Neuronal stem cell (in vitro differentiated cells): ENCODE measurements at regions not wholly inside any gene's neighbourhood (a gene's known extent, or its start where the extent isn't known, plus 50 kb on each side); places are given as distances from the start of the nearest gene placed in this dataset.
"Not testable (repeated sequence)": the region's sequence is repeated elsewhere in the genome, so short reads cannot be mapped to it uniquely, and the experiment has no call there.

Experiments used
- DNase-seq: peaks from one replicate; pipeline ENCODE4 v3.0.0-alpha.2; 2013; ENCODE audit warnings: low spot score
- H2AFZ ChIP-seq: one replicate; pipeline ENCODE4 v1.6.1; 2013; ENCODE audit warnings: mild to moderate bottlenecking, low read length, inconsistent platforms
- H2AK5ac ChIP-seq: 2 replicates; pipeline ENCODE4 v1.6.1; 2013; ENCODE audit warnings: low read depth, mild to moderate bottlenecking, inconsistent platforms, low read length, moderate library complexity, mixed read lengths
- H2BK120ac ChIP-seq: 2 replicates; pipeline ENCODE4 v1.6.1; 2013; ENCODE audit warnings: low read depth, mild to moderate bottlenecking, inconsistent platforms, low read length, moderate library complexity, mixed read lengths
- H2BK12ac ChIP-seq: one replicate; pipeline ENCODE4 v1.6.1; 2013; ENCODE audit warnings: low read length, inconsistent platforms
- H2BK15ac ChIP-seq: 2 replicates; pipeline ENCODE4 v1.6.1; 2013; ENCODE audit warnings: mild to moderate bottlenecking, low read length, inconsistent platforms, mixed read lengths
- H2BK5ac ChIP-seq: one replicate; pipeline ENCODE4 v1.6.1; 2013; ENCODE audit warnings: inconsistent platforms, mild to moderate bottlenecking, low read length, moderate library complexity
- H3K14ac ChIP-seq: one replicate; pipeline ENCODE4 v1.6.1; 2013; ENCODE audit warnings: low read length, inconsistent platforms
- H3K18ac ChIP-seq: 2 replicates; pipeline ENCODE4 v1.6.1; 2013; ENCODE audit warnings: low read length, inconsistent platforms
- H3K23ac ChIP-seq: 2 replicates; pipeline ENCODE4 v1.6.1; 2013; ENCODE audit warnings: low read depth, mild to moderate bottlenecking, mixed read lengths, low read length, inconsistent platforms; ENCODE audit not compliant: poor library complexity
- H3K27ac ChIP-seq: replicated peaks from 3 replicates; pipeline ENCODE4 v1.5.1; 2013; ENCODE audit warnings: low read length, inconsistent platforms
- H3K27me3 ChIP-seq, 3 experiments: 2 replicates each; pipeline ENCODE4 v1.6.1; 2013; ENCODE audit warnings: low read length in 3 of 3, mild to moderate bottlenecking in 2 of 3, inconsistent platforms in 1 of 3, low read depth in 1 of 3, mixed read lengths in 1 of 3, moderate library complexity in 1 of 3; ENCODE audit not compliant: control insufficient read depth in 3 of 3, insufficient read depth in 3 of 3
- H3K36me3 ChIP-seq, 2 donors: replicated peaks in 1 of 2; 2 replicates each; pipeline ENCODE4 v1.6.1; 2013; ENCODE audit warnings: low read length in 2 of 2; ENCODE audit not compliant: control insufficient read depth in 2 of 2, insufficient read depth in 2 of 2
- H3K4ac ChIP-seq: 2 replicates; pipeline ENCODE4 v1.6.1; 2013; ENCODE audit warnings: inconsistent platforms, mild to moderate bottlenecking, low read length, moderate library complexity
- H3K4me1 ChIP-seq, 2 donors: 1 replicate in 1 of 2; 2 replicates in 1 of 2; pipeline ENCODE4 v1.6.1; 2013; ENCODE audit warnings: low read length in 2 of 2, low read depth in 1 of 2; ENCODE audit not compliant: control insufficient read depth in 2 of 2, insufficient read depth in 1 of 2
- H3K4me2 ChIP-seq: one replicate; pipeline ENCODE4 v1.6.1; 2013; ENCODE audit warnings: mild to moderate bottlenecking, low read length, inconsistent platforms; ENCODE audit not compliant: insufficient read depth, poor library complexity, severe bottlenecking
- H3K4me3 ChIP-seq, 2 donors: 2 replicates each; pipeline ENCODE4 v1.5.1; 2013; ENCODE audit warnings: low read length in 2 of 2, mild to moderate bottlenecking in 2 of 2, inconsistent platforms in 1 of 2, moderate library complexity in 1 of 2
- H3K79me1 ChIP-seq: one replicate; pipeline ENCODE4 v1.6.1; 2013; ENCODE audit warnings: low read depth, mild to moderate bottlenecking, inconsistent platforms, low read length, moderate library complexity
- H3K9ac ChIP-seq: one replicate; pipeline ENCODE4 v1.6.1; 2013; ENCODE audit warnings: mild to moderate bottlenecking, low read depth, low read length, inconsistent platforms; ENCODE audit not compliant: poor library complexity
- H3K9me3 ChIP-seq, 2 donors: replicated peaks in 1 of 2; 2 replicates each; pipeline versions ENCODE3 to v1.6.1; 2013; ENCODE audit warnings: low read length in 2 of 2, mild to moderate bottlenecking in 2 of 2, inconsistent platforms in 1 of 2, low read depth in 1 of 2, mixed read lengths in 1 of 2, moderate library complexity in 1 of 2; ENCODE audit not compliant: control insufficient read depth in 2 of 2, insufficient read depth in 1 of 2
- H4K8ac ChIP-seq: one replicate; pipeline ENCODE4 v1.6.1; 2013; ENCODE audit warnings: low read depth, mild to moderate bottlenecking, inconsistent platforms, low read length, moderate library complexity
- H4K91ac ChIP-seq: one replicate; pipeline ENCODE4 v1.6.1; 2013; ENCODE audit warnings: low read length, low read depth, mild to moderate bottlenecking, inconsistent platforms; ENCODE audit not compliant: poor library complexity
- WGBS, 2 donors: extraction: QIAGEN DNeasy Blood & Tissue Kit; methylation state at CpG; one replicate each; pipeline ENCODE4 v1.1.7; 2013; ENCODE audit warnings: missing lambda C conversion rate in 2 of 2, mixed read lengths in 1 of 2; ENCODE audit not compliant: insufficient read length in 2 of 2, insufficient replicate concordance in 1 of 2; ENCODE audit errors: extremely low coverage in 2 of 2; 5-methylcytosine and 5-hydroxymethylcytosine counted together

GRCh38 chr11:98307827-98308491, 712.8 kb upstream of the CNTN5 start:
- no peak overlapping the region for H3K4me3 ChIP-seq
- no peak overlapping the region for H2BK120ac ChIP-seq
- H3K27ac ChIP-seq: no peak overlapping the region
- WGBS, 2 donors: no CpG with 5 or more reads among the region's 1 CpG
- H3K36me3 ChIP-seq: no peaks in the 10 kb centered on the region
- no peaks in the 10 kb centered on the region for H3K27me3 ChIP-seq
- H4K91ac ChIP-seq: no peak overlapping the region
- no peak overlapping the region for H2AFZ ChIP-seq
- no peak overlapping the region for H2BK12ac ChIP-seq
- H2BK5ac ChIP-seq: no peak overlapping the region
- no peaks in the 10 kb centered on the region for H3K4me1 ChIP-seq
- no peak for DNase-seq
- no peak overlapping the region for H3K4ac ChIP-seq
- no peak overlapping the region for H3K23ac ChIP-seq
- H4K8ac ChIP-seq: no peak overlapping the region
- no peak overlapping the region for H3K18ac ChIP-seq
- H3K79me1 ChIP-seq: no peaks in the 10 kb centered on the region
- H3K14ac ChIP-seq: no peak overlapping the region
- no peak overlapping the region for H3K4me2 ChIP-seq
- H2BK15ac ChIP-seq: no peak overlapping the region
- H2AK5ac ChIP-seq: no peak overlapping the region
- H3K9me3 ChIP-seq: no peaks in the 10 kb centered on the region
- H3K9ac ChIP-seq: no peak overlapping the region

DNA sequence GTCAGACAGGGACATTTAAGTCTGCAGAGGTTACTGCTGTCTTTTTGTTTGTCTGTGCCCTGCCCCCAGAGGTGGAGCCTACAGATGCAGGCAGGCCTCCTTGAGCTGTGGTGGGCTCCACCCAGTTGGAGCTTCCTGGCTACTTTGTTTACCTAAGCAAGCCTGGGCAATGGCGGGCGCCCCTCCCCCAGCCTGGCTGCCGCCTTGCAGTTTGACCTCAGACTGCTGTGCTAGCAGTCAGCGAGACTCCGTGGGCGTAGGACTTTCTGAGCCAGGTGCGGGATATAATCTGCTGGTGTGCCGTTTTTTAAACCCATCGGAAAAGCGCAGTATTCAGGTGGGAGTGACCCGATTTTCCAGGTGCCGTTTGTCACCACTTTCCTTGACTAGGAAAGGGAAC, 690.4 kb upstream of the CNTN5 start:
- H3K36me3 ChIP-seq, H2BK120ac ChIP-seq, H3K4ac ChIP-seq, H3K23ac ChIP-seq, H2BK12ac ChIP-seq, H2AFZ ChIP-seq, H3K4me2 ChIP-seq, DNase-seq, H3K18ac ChIP-seq, H3K4me3 ChIP-seq, H3K4me1 ChIP-seq, H4K91ac ChIP-seq, H3K79me1 ChIP-seq, H3K14ac ChIP-seq, H3K27me3 ChIP-seq, H3K9me3 ChIP-seq, H3K9ac ChIP-seq, H2BK15ac ChIP-seq, H2AK5ac ChIP-seq, H3K27ac ChIP-seq, H2BK5ac ChIP-seq, H4K8ac ChIP-seq: not testable (repeated sequence)
- no CpG with 5 or more reads among the region's 12 CpGs for WGBS, 2 donors

- Histone ChIP-seq H3K27ac (no peak overlapping the region), H2BK5ac (no peak overlapping the region), H3K9ac (no peak overlapping the region), H3K23ac (no peak overlapping the region), H3K79me1 (no peaks in the 10 kb centered on the region), H2AFZ (no peak overlapping the region), H3K27me3 (no peaks in the 10 kb centered on the region), H2AK5ac (no peak overlapping the region), H3K4me2 (no peak overlapping the region), H2BK15ac (no peak overlapping the region), H2BK12ac (no peak overlapping the region), H3K4me1 (no peaks in the 10 kb centered on the region), H3K18ac (no peak overlapping the region), H4K91ac (no peak overlapping the region), H3K9me3 (no peaks in the 10 kb centered on the region), H4K8ac (no peak overlapping the region), H3K36me3 (no peaks in the 10 kb centered on the region), H3K4me3 (no peak overlapping the region), H3K14ac (no peak overlapping the region), H3K4ac (no peak overlapping the region), H2BK120ac (no peak overlapping the region)
- no peak for DNase-seq
- no CpG with 5 or more reads among the region's 4 CpGs for WGBS, 2 donors
Observed at GRCh38 chr11:98358551-98358950, 662.2 kb upstream of the CNTN5 start.

- WGBS, 2 donors: no CpG with 5 or more reads among the region's 3 CpGs
- H2BK120ac ChIP-seq: no peak overlapping the region
- no peak overlapping the region for H2BK12ac ChIP-seq
- H4K8ac ChIP-seq: no peak overlapping the region
- H2AFZ ChIP-seq: no peak overlapping the region
- no peaks in the 10 kb centered on the region for H3K9me3 ChIP-seq
- no peaks in the 10 kb centered on the region for H3K4me1 ChIP-seq
- no peak overlapping the region for H2AK5ac ChIP-seq
- no peak overlapping the region for H2BK15ac ChIP-seq
- H3K27ac ChIP-seq: no peak overlapping the region
- no peak overlapping the region for H2BK5ac ChIP-seq
- no peak overlapping the region for H4K91ac ChIP-seq
- DNase-seq: no peak
- no peaks in the 10 kb centered on the region for H3K36me3 ChIP-seq
- H3K4me2 ChIP-seq: no peak overlapping the region
- H3K27me3 ChIP-seq: no peaks in the 10 kb centered on the region
- H3K4ac ChIP-seq: no peak overlapping the region
- no peaks in the 10 kb centered on the region for H3K79me1 ChIP-seq
- no peak overlapping the region for H3K18ac ChIP-seq
- H3K4me3 ChIP-seq: no peak overlapping the region
- H3K14ac ChIP-seq: no peak overlapping the region
- no peak overlapping the region for H3K23ac ChIP-seq
- no peak overlapping the region for H3K9ac ChIP-seq
Observed at GRCh38 chr11:98365190-98365589, 655.6 kb upstream of the CNTN5 start.
